LNCAP (cell line): ENCODE measurements at regions not wholly inside any gene's neighbourhood (a gene's known extent, or its start where the extent isn't known, plus 50 kb on each side); places are given as distances from the start of the nearest gene placed in this dataset.

Experiments used
- CTCF ChIP-seq: fragments of 450-650 bp; IDR thresholded peaks from 2 replicates; pipeline ENCODE4 v1.5.1; 2017; ENCODE audit warnings: mild to moderate bottlenecking

- TF ChIP-seq CTCF: no peak
Observed at GRCh38 chr5:75886706-75887105, 169.5 kb upstream of the POC5 start.

GRCh38 chr5:75885849-75886596 lies 168.8 kb upstream of the POC5 start:
- peak; percentile 55 for TF ChIP-seq CTCF

GRCh38 chr5:75885321-75885720 lies 168.1 kb upstream of the POC5 start:
- no peak for TF ChIP-seq CTCF

- no peak for TF ChIP-seq CTCF
Observed at GRCh38 chr5:75869891-75870290, 152.7 kb upstream of the POC5 start.

GRCh38 chr5:75862872-75863271 lies 145.6 kb upstream of the POC5 start:
- TF ChIP-seq CTCF: no peak

GRCh38 chr5:75856056-75856455 lies 138.8 kb upstream of the POC5 start:
- TF ChIP-seq CTCF: no peak

- TF ChIP-seq CTCF: no peak
Observed at GRCh38 chr5:75848077-75848476, 130.8 kb upstream of the POC5 start.

- no peak for TF ChIP-seq CTCF
Observed at GRCh38 chr5:75847561-75848021, 130.4 kb upstream of the POC5 start.
